ENCODE measurements at regions not wholly inside any gene's neighbourhood (a gene's known extent, or its start where the extent isn't known, plus 50 kb on each side); places are given as distances from the start of the nearest gene placed in this dataset.

GRCh38 chr22:19607192-19608002 is 83.2 kb upstream of the CLDN5 start:
- no peak overlapping the region for H2BK15ac ChIP-seq (ENCODE audit: low read depth, low read length)
- no peaks in the 10 kb centered on the region for H3K79me1 ChIP-seq (ENCODE audit: insufficient read depth, low read depth, low read length, poor library complexity, severe bottlenecking)
- H3K27ac ChIP-seq (ENCODE audit: insufficient read length, low read depth, low read length) = no peak overlapping the region
- no peak overlapping the region for H2AFZ ChIP-seq (ENCODE audit: low read length)
- H3K9me3 Mint-ChIP-seq = no peaks in the 10 kb centered on the region
- H4K8ac ChIP-seq (replicated peaks; ENCODE audit: insufficient read length, low read depth, low read length) = no peak overlapping the region
- peaks cover 31 to 52% of the 10 kb centered on the region in 2 experiments for H3K4me1 Mint-ChIP-seq
- no peak overlapping the region for H2BK120ac ChIP-seq (ENCODE audit: low read depth, low read length, poor library complexity, severe bottlenecking)
- H3T11ph ChIP-seq (ENCODE audit: low read length) = no peak overlapping the region
- H3K4me2 ChIP-seq (ENCODE audit: insufficient read depth, insufficient read length, low read length) = no peak overlapping the region
- H4K20me1 ChIP-seq (ENCODE audit: control insufficient read depth, insufficient read depth, insufficient read length) = no peaks in the 10 kb centered on the region
- H3K9ac ChIP-seq (ENCODE audit: extremely low read depth, insufficient read length, low read length) = no peak overlapping the region
- H4K5ac ChIP-seq (ENCODE audit: insufficient read length, low read depth, low read length) = no peak overlapping the region
- H3K79me2 ChIP-seq (ENCODE audit: insufficient read depth, low read length) = no peaks in the 10 kb centered on the region
- no peak overlapping the region for H2BK12ac ChIP-seq (ENCODE audit: insufficient read length, low read depth, low read length)
- H2BK5ac ChIP-seq (ENCODE audit: insufficient read length, low read length) = no peak overlapping the region
- no CpG with 5 or more reads among the region's 25 CpGs for WGBS (ENCODE audit: extremely low coverage, insufficient read length, low lambda C conversion rate)
- peaks cover 2% of the 10 kb centered on the region; the same call in 1 of the 2 replicates for H3K27me3 Mint-ChIP-seq (ENCODE audit: low read depth)
- peaks cover 3% of the 10 kb centered on the region; the same call in 1 of the 2 replicates for H3K4me1 ChIP-seq (ENCODE audit: insufficient read depth, low read length)
- no peak overlapping the region for H2BK20ac ChIP-seq (ENCODE audit: low read depth, low read length, poor library complexity, severe bottlenecking)
- H3K18ac ChIP-seq (ENCODE audit: insufficient read length, low read depth, low read length) = no peak overlapping the region
- no peak overlapping the region for H2AK5ac ChIP-seq (ENCODE audit: insufficient read length, low read length)
- H3K27me3 ChIP-seq (ENCODE audit: insufficient read depth, low read length) = no peaks in the 10 kb centered on the region
- no peaks in the 10 kb centered on the region for H3K36me3 Mint-ChIP-seq (ENCODE audit: insufficient read depth in 1 of 3, low read depth in 3 of 3)
- H3K9me3 ChIP-seq (ENCODE audit: control insufficient read depth, low read depth, low read length) = no peaks in the 10 kb centered on the region
- 0 out of 2 replicates have a peak overlapping the region, but pooled peaks have one; percentile 11 for H3K14ac ChIP-seq (ENCODE audit: insufficient read depth, low read length)
- no peak overlapping the region for H3K56ac ChIP-seq (ENCODE audit: insufficient read length, low read depth, low read length)
- no peak overlapping the region; a peak in 1 of 5 replicates for H3K4me3 Mint-ChIP-seq
- DNase-seq = peak; percentile 58
- H3K27ac Mint-ChIP-seq = peak overlapping the region in 1 of 3 experiments; percentile 16; a peak in 2 of 7 replicates
- H3K23ac ChIP-seq (ENCODE audit: insufficient read length, low read depth, low read length) = no peak overlapping the region
- H3K4ac ChIP-seq (ENCODE audit: low read depth, low read length) = no peak overlapping the region
- H4K91ac ChIP-seq (ENCODE audit: insufficient read length, low read depth, low read length) = no peak overlapping the region
- no peak for TF ChIP-seq CTCF (conservative IDR thresholded peaks at IDR 0.05)
- H3K23me2 ChIP-seq (ENCODE audit: insufficient read length, low read depth, low read length, poor library complexity, severe bottlenecking) = no peaks in the 10 kb centered on the region

Measured in H9 (cell line).